OCI-LY3 (cell line): ENCODE measurements at regions not wholly inside any gene's neighbourhood (a gene's known extent, or its start where the extent isn't known, plus 50 kb on each side); places are given as distances from the start of the nearest gene placed in this dataset.

Source experiments
- H2AFZ ChIP-seq: fragments of 200-600, 300-600 bp; shearing (Covaris generic); 2 replicates; pipeline ENCODE4 v1.6.0; 2014; ENCODE audit warnings: antibody characterized with exemption, low read depth, low read length
- H3K27ac ChIP-seq: fragments of 200-600, 300-600 bp; sonication (generic); 2 replicates; pipeline ENCODE4 v1.5.1; 2014; ENCODE audit warnings: mild to moderate bottlenecking, low read length, moderate library complexity, mixed read lengths
- H3K27me3 ChIP-seq: fragments of 200-600, 300-600 bp; sonication (generic); 2 replicates; pipeline ENCODE4 v1.6.1; 2014; ENCODE audit warnings: low read depth, low read length, mixed read lengths
- H3K36me3 ChIP-seq: fragments of 200-600, 300-600 bp; sonication (generic); replicated peaks from 2 replicates; pipeline ENCODE3; 2014; ENCODE audit warnings: low read depth, low read length, mixed read lengths
- H3K4me1 ChIP-seq: fragments of 300-600, 200-600 bp; sonication (generic); 2 replicates; pipeline ENCODE4 v1.6.1; 2014; ENCODE audit warnings: low read length, mixed read lengths
- H3K4me2 ChIP-seq: fragments of 200-600, 300-600 bp; sonication (generic); 2 replicates; pipeline ENCODE4 v1.6.1; 2014; ENCODE audit warnings: low read length, mixed read lengths
- H3K4me3 ChIP-seq: fragments of 300-600, 200-600 bp; sonication (generic); 2 replicates; pipeline ENCODE4 v1.5.1; 2014; ENCODE audit warnings: antibody characterized with exemption, mild to moderate bottlenecking, low read length, moderate library complexity
- H3K79me2 ChIP-seq: fragments of 300-600, 200-600 bp; shearing (Covaris generic); 2 replicates; pipeline ENCODE4 v1.6.1; 2014; ENCODE audit warnings: mild to moderate bottlenecking, low read length, mixed read lengths
- H3K9ac ChIP-seq: fragments of 300-600, 200-600 bp; shearing (Covaris generic); 2 replicates; pipeline ENCODE4 v1.6.0; 2014; ENCODE audit warnings: mild to moderate bottlenecking, low read length, moderate library complexity
- H3K9me3 ChIP-seq: fragments of 200-600, 300-600 bp; shearing (Covaris generic); 2 replicates; pipeline ENCODE4 v1.6.1; 2014; ENCODE audit warnings: low read length, mixed read lengths; ENCODE audit not compliant: insufficient read depth
- H4K20me1 ChIP-seq: fragments of 200-600, 300-600 bp; sonication (generic); 2 replicates; pipeline ENCODE4 v1.6.1; 2016; ENCODE audit warnings: low read length, mixed read lengths; ENCODE audit not compliant: insufficient read depth
- EZH2phosphoT487 ChIP-seq: fragments of 200-600 bp; shearing (Covaris generic); IDR thresholded peaks from 2 replicates; pipeline ENCODE4 v1.6.1; 2018; ENCODE audit warnings: antibody characterized with exemption, mixed run types, low read depth
- TF ChIP-seq, protein P1 (sequence below): fragments of 200-600, 300-600 bp; sonication (generic); IDR thresholded peaks from 2 replicates; pipeline ENCODE4 v1.5.1; 2014; ENCODE audit warnings: antibody characterized with exemption, low read length, low read depth

DNA sequence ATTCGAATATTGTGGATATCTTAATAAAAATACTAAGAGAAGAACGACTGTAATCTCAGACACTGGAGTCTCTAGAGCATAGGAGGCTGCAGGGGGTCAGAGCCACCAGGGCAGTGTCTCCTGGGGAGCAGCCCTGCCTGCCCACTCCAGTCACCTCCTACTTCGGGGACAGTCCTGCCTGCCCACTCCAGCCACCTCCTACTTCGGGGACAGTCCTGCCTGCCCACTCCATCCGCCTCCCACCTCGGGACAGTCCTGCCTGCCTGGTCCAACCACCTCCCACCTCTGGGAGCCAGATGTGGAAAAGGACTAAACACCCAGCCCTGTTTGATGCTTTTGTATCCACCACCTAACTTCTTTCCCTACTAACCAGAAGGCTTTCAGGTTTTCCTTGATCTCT is 350.1 kb upstream of the SMIM21 start:
- no peaks in the 10 kb centered on the region for H3K79me2 ChIP-seq
- no peaks in the 10 kb centered on the region for H4K20me1 ChIP-seq
- TF ChIP-seq, protein P1, sequence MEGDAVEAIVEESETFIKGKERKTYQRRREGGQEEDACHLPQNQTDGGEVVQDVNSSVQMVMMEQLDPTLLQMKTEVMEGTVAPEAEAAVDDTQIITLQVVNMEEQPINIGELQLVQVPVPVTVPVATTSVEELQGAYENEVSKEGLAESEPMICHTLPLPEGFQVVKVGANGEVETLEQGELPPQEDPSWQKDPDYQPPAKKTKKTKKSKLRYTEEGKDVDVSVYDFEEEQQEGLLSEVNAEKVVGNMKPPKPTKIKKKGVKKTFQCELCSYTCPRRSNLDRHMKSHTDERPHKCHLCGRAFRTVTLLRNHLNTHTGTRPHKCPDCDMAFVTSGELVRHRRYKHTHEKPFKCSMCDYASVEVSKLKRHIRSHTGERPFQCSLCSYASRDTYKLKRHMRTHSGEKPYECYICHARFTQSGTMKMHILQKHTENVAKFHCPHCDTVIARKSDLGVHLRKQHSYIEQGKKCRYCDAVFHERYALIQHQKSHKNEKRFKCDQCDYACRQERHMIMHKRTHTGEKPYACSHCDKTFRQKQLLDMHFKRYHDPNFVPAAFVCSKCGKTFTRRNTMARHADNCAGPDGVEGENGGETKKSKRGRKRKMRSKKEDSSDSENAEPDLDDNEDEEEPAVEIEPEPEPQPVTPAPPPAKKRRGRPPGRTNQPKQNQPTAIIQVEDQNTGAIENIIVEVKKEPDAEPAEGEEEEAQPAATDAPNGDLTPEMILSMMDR = no peak
- no peak for TF ChIP-seq EZH2phosphoT487
- 0 out of 2 replicates have a peak, but pooled peaks cover 5% of the 10 kb centered on the region for H3K27me3 ChIP-seq
- no peak overlapping the region for H3K9ac ChIP-seq
- H3K4me3 ChIP-seq = no peak overlapping the region
- no peaks in the 10 kb centered on the region for H3K36me3 ChIP-seq
- no peak overlapping the region for H3K4me2 ChIP-seq
- no peak overlapping the region for H2AFZ ChIP-seq
- no peak overlapping the region for H3K27ac ChIP-seq
- H3K9me3 ChIP-seq = no peaks in the 10 kb centered on the region
- no peaks in the 10 kb centered on the region for H3K4me1 ChIP-seq

DNA sequence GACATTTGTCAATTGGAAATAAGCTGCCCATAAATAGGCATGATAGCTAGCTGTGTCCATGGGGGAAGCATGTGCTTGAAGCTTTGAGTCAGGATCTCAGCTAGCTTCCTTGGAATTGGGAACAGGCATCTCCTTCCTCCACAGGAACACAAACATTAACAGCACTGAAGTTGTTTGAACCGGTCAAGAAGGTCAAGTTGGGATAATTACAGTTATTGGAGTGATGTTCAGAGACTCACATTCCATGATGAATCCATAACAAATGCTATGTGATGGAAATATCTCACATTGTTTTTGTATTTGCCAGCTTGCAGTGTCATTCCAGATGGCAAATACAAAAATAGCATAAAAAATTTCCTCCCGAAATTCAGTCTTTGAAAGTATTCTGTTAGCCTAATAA is 347.6 kb upstream of the SMIM21 start:
- TF ChIP-seq, protein P1 = no peak
- TF ChIP-seq EZH2phosphoT487 = no peak
- Histone ChIP-seq H3K27me3 (0 out of 2 replicates have a peak, but pooled peaks cover 5% of the 10 kb centered on the region), H3K4me2 (no peak overlapping the region), H4K20me1 (no peaks in the 10 kb centered on the region), H3K9me3 (no peaks in the 10 kb centered on the region), H3K9ac (no peak overlapping the region), H3K4me3 (no peak overlapping the region), H3K79me2 (no peaks in the 10 kb centered on the region), H2AFZ (no peak overlapping the region), H3K4me1 (no peaks in the 10 kb centered on the region), H3K36me3 (no peaks in the 10 kb centered on the region), H3K27ac (no peak overlapping the region)

DNA sequence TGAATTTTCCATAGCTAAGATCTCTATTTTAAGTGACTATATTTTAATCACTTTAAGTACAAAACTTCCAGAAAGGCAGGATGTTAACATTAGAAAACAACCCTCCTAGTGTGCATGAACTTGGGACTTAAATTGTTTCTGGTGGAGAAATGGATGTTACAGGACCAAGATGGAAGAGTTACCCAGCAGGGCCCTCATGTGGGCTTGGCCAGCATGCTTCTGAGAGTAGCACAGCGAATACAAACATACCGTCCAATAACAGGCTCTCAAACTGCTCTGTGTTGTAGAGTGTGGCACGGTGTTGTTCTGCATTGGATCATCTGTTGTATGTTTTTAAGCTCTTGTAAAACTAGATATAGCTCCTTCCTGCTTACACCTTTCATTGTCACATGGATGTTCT is 346.1 kb upstream of the SMIM21 start:
- TF ChIP-seq, protein P1 = no peak
- TF ChIP-seq EZH2phosphoT487 = no peak
- H3K27ac ChIP-seq = no peak overlapping the region
- H3K4me3 ChIP-seq = no peak overlapping the region
- H3K4me1 ChIP-seq = no peaks in the 10 kb centered on the region
- no peaks in the 10 kb centered on the region for H3K9me3 ChIP-seq
- H4K20me1 ChIP-seq = no peaks in the 10 kb centered on the region
- no peak overlapping the region for H3K9ac ChIP-seq
- no peak overlapping the region for H2AFZ ChIP-seq
- H3K27me3 ChIP-seq = 0 out of 2 replicates have a peak, but pooled peaks cover 5% of the 10 kb centered on the region
- H3K36me3 ChIP-seq = no peaks in the 10 kb centered on the region
- H3K4me2 ChIP-seq = no peak overlapping the region
- H3K79me2 ChIP-seq = no peaks in the 10 kb centered on the region

DNA sequence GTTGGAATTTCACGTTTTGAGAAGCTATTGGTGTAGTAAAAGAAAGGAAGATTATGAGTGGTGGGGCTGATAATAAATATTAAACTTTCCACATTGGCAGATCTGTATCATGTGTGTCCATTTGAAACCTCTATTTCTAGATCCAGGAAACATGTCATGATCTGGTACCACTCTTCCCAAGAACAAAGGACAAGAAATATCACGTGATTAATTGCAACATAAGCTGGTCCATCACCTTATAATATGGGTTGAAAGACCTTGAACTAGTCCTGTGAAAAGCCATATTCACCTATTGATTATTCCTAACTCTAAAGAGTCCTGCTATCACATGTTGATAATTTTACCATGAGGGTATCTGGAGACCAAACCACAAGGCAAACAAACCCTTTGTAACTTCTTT is 335.3 kb upstream of the SMIM21 start:
- H3K79me2 ChIP-seq = no peaks in the 10 kb centered on the region
- H3K36me3 ChIP-seq = no peaks in the 10 kb centered on the region
- no peak overlapping the region for H3K27ac ChIP-seq
- H3K9ac ChIP-seq = no peak overlapping the region
- H4K20me1 ChIP-seq = no peaks in the 10 kb centered on the region
- H3K9me3 ChIP-seq = no peaks in the 10 kb centered on the region
- no peak overlapping the region for H3K4me3 ChIP-seq
- H3K4me2 ChIP-seq = no peak overlapping the region
- no peaks in the 10 kb centered on the region for H3K27me3 ChIP-seq
- TF ChIP-seq, protein P1 = no peak
- TF ChIP-seq EZH2phosphoT487 = no peak
- no peaks in the 10 kb centered on the region for H3K4me1 ChIP-seq
- H2AFZ ChIP-seq = no peak overlapping the region
